ENCODE measurements at regions not wholly inside any gene's neighbourhood (a gene's known extent, or its start where the extent isn't known, plus 50 kb on each side); places are given as distances from the start of the nearest gene placed in this dataset.

- TF ChIP-seq CTCF (IDR thresholded peaks at IDR 0.05 in 2 of 3, conservative IDR thresholded peaks at IDR 0.05 in 1 of 3; ENCODE audit: borderline replicate concordance in 1 of 3, insufficient read depth in 1 of 3, low read depth in 2 of 3, low read length in 2 of 3), result no peak
- TF ChIP-seq EGR1 (IDR thresholded peaks at IDR 0.05; ENCODE audit: low read depth), result no peak
- TF ChIP-seq CEBPB (IDR thresholded peaks at IDR 0.05; ENCODE audit: low read depth), result no peak
- no peak for TF ChIP-seq POLR2A (IDR thresholded peaks at IDR 0.05; ENCODE audit: borderline replicate concordance, extremely low read depth, insufficient read depth, insufficient read length)
- no peak for TF ChIP-seq REST (IDR thresholded peaks at IDR 0.05; ENCODE audit: low read depth)
- TF ChIP-seq, protein P1, sequence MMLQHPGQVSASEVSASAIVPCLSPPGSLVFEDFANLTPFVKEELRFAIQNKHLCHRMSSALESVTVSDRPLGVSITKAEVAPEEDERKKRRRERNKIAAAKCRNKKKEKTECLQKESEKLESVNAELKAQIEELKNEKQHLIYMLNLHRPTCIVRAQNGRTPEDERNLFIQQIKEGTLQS (IDR thresholded peaks at IDR 0.05), result no peak
- no peak for TF ChIP-seq ZNF274 (IDR thresholded peaks at IDR 0.05; ENCODE audit: low read depth, low read length)
Measured at GRCh38 chr12:20004952-20005351, 363.4 kb upstream of the PDE3A start.
